Neural progenitor cell (in vitro differentiated cells): ENCODE measurements at regions not wholly inside any gene's neighbourhood (a gene's known extent, or its start where the extent isn't known, plus 50 kb on each side); places are given as distances from the start of the nearest gene placed in this dataset.
A peak's percentile ranks its signal among the peaks of the same experiment; 100 is the strongest.

Experiments used
- DNase-seq: peaks from one replicate; pipeline ENCODE4 v3.0.0-alpha.2; 2016; ENCODE audit warnings: low spot score
- H2AFZ ChIP-seq: fragments of 200-600 bp; sonication (generic); replicated peaks from 2 replicates; pipeline ENCODE4 v1.6.1; 2016; ENCODE audit warnings: antibody characterized with exemption
- H3F3A ChIP-seq: fragments of 200-600 bp; sonication (generic); 2 replicates; pipeline ENCODE4 v1.6.1; 2016; ENCODE audit warnings: antibody characterized with exemption, low read depth
- H3K27ac ChIP-seq: fragments of 200-600 bp; sonication (generic); 2 replicates; pipeline ENCODE4 v1.5.1; 2016; ENCODE audit warnings: mild to moderate bottlenecking
- H3K27me3 ChIP-seq: fragments of 200-600 bp; sonication (generic); 2 replicates; pipeline ENCODE4 v1.6.1; 2016; ENCODE audit warnings: mild to moderate bottlenecking, moderate library complexity
- H3K36me3 ChIP-seq: fragments of 200-600 bp; sonication (generic); 2 replicates; pipeline ENCODE4 v1.5.1; 2016
- H3K4me1 ChIP-seq: fragments of 200-600 bp; sonication (generic); 2 replicates; pipeline ENCODE4 v1.6.1; 2016; ENCODE audit warnings: mixed run types
- H3K4me2 ChIP-seq: fragments of 200-600 bp; sonication (generic); 2 replicates; pipeline ENCODE4 v1.6.1; 2016
- H3K4me3 ChIP-seq: fragments of 200-600 bp; sonication (generic); 2 replicates; pipeline ENCODE4 v1.5.1; 2016
- H3K79me2 ChIP-seq: fragments of 200-600 bp; sonication (generic); 2 replicates; pipeline ENCODE4 v1.6.1; 2016; ENCODE audit warnings: low read depth
- H3K9ac ChIP-seq: fragments of 200-600 bp; sonication (generic); 2 replicates; pipeline ENCODE4 v1.6.1; 2016
- H3K9me3 ChIP-seq: fragments of 200-600 bp; sonication (generic); 2 replicates; pipeline ENCODE4 v1.5.1; 2016; ENCODE audit warnings: low read depth
- H4K20me1 ChIP-seq: fragments of 200-600 bp; sonication (generic); 2 replicates; pipeline ENCODE4 v1.6.1; 2016; ENCODE audit warnings: low read depth
- H3K27ac Mint-ChIP-seq: 3 replicates; pipeline ENCODE4 v1.8.0; 2021; ENCODE audit warnings: mixed read lengths
- H3K27me3 Mint-ChIP-seq: 2 replicates; pipeline ENCODE4 v1.8.0; 2022; ENCODE audit warnings: low read depth, mild to moderate bottlenecking, inconsistent platforms, moderate library complexity, mixed read lengths; ENCODE audit not compliant: insufficient read depth
- H3K36me3 Mint-ChIP-seq: 3 replicates; pipeline ENCODE4 v1.8.0; 2021; ENCODE audit warnings: mixed read lengths
- H3K4me1 Mint-ChIP-seq: 3 replicates; pipeline ENCODE4 v1.8.0; 2021; ENCODE audit warnings: mixed read lengths
- H3K4me3 Mint-ChIP-seq: 3 replicates; pipeline ENCODE4 v1.8.0; 2021; ENCODE audit warnings: mild to moderate bottlenecking, moderate library complexity, mixed read lengths
- H3K9me3 Mint-ChIP-seq: 3 replicates; pipeline ENCODE4 v1.8.0; 2020; ENCODE audit warnings: mixed read lengths
- CTCF ChIP-seq: fragments of 200-600 bp; sonication (generic); IDR thresholded peaks from 2 replicates; pipeline ENCODE4 v1.5.1; 2017; ENCODE audit warnings: antibody characterized with exemption, mild to moderate bottlenecking
- EZH2 ChIP-seq: fragments of 200-600 bp; sonication (generic); IDR thresholded peaks from 2 replicates; pipeline ENCODE4 v1.6.1; 2017; ENCODE audit warnings: antibody characterized with exemption, mild to moderate bottlenecking, moderate library complexity
- EZH2phosphoT487 ChIP-seq: fragments of 200-600 bp; sonication (generic); IDR thresholded peaks from 2 replicates; pipeline ENCODE4 v1.6.1; 2017; ENCODE audit warnings: antibody characterized with exemption

DNA sequence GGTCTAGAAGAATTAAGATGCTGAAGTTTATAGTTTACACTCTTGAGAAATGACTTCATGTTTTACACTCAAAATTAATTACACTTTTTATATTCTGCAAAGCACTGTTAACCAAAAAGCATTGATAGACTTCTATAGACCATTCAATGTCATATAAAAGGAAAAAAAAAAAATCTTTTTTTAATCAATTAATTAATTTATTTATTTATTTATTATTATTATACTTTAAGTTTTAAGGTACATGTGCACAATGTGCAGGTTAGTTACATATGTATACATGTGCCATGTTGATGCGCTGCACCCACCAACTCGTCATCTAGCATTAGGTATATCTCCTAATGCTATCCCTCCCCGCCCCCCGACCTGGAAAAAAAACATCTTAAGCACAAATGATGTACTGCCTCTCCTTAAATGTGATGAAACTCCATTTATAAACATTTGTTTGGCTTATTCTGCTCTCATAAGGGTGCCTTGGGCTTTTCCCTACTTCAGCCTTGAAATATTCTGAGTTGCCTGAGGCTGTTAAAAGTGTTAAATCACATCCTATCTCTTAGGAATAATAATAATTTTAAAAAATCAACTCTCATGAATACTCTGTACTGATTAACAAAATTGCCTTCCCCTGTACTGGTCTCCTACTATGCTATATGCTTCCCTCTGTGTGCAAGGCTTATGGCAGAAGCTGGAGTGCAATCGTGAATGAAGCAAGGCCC lies 466.9 kb downstream of the SOX2 start:
- Histone ChIP-seq H3K9me3 (no peaks in the 10 kb centered on the region), H4K20me1 (no peaks in the 10 kb centered on the region), H2AFZ (no peak overlapping the region), H3K4me3 (no peak overlapping the region), H3K36me3 (no peaks in the 10 kb centered on the region), H3F3A (peaks cover 22% of the 10 kb centered on the region), H3K9ac (no peak overlapping the region), H3K79me2 (no peaks in the 10 kb centered on the region), H3K4me1 (peaks cover 34% of the 10 kb centered on the region), H3K27me3 (no peaks in the 10 kb centered on the region), H3K27ac (no peak overlapping the region), H3K4me2 (peak overlapping the region; percentile 3)
- Mint-ChIP-seq H3K4me3 (no peak overlapping the region), H3K27me3 (no peaks in the 10 kb centered on the region), H3K4me1 (peaks cover 38% of the 10 kb centered on the region), H3K36me3 (no peaks in the 10 kb centered on the region), H3K9me3 (no peaks in the 10 kb centered on the region), H3K27ac (no peak overlapping the region)
- no peak for TF ChIP-seq EZH2phosphoT487
- TF ChIP-seq CTCF = no peak
- TF ChIP-seq EZH2 = no peak
- DNase-seq = no peak

DNA sequence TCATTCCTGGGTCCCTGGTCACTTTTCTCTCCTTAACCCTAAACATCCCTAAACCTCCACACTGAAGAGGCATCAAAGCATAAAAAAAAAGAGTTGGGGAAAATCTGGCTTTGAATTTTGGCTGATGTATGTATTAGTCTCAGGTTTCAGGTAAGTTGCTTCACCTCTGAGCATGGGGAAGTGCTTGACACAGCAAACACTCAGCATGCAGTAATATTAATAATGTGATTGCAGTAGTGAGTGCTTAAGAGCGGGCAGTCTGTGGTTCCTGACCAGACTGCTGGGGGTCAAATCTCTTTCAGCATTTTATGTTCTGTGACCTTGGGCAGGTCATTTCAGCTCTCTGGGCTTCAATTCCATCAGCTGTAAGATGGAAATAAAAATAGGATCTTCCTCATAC lies 467.9 kb downstream of the SOX2 start:
- TF ChIP-seq CTCF (no peak), EZH2phosphoT487 (no peak), EZH2 (no peak)
- Histone ChIP-seq H3K9me3 (no peaks in the 10 kb centered on the region), H2AFZ (no peak overlapping the region), H3F3A (peaks cover 22% of the 10 kb centered on the region), H4K20me1 (no peaks in the 10 kb centered on the region), H3K79me2 (no peaks in the 10 kb centered on the region), H3K9ac (no peak overlapping the region), H3K4me3 (no peak overlapping the region), H3K4me2 (peak overlapping the region; percentile 3), H3K4me1 (peaks cover 44% of the 10 kb centered on the region), H3K36me3 (no peaks in the 10 kb centered on the region), H3K27ac (no peak overlapping the region), H3K27me3 (no peaks in the 10 kb centered on the region)
- no peaks in the 10 kb centered on the region for H3K27me3 Mint-ChIP-seq
- no peak overlapping the region for H3K4me3 Mint-ChIP-seq
- no peak for DNase-seq
- no peaks in the 10 kb centered on the region for H3K9me3 Mint-ChIP-seq
- no peak overlapping the region for H3K27ac Mint-ChIP-seq
- no peaks in the 10 kb centered on the region for H3K36me3 Mint-ChIP-seq
- H3K4me1 Mint-ChIP-seq = peaks cover 46% of the 10 kb centered on the region

DNA sequence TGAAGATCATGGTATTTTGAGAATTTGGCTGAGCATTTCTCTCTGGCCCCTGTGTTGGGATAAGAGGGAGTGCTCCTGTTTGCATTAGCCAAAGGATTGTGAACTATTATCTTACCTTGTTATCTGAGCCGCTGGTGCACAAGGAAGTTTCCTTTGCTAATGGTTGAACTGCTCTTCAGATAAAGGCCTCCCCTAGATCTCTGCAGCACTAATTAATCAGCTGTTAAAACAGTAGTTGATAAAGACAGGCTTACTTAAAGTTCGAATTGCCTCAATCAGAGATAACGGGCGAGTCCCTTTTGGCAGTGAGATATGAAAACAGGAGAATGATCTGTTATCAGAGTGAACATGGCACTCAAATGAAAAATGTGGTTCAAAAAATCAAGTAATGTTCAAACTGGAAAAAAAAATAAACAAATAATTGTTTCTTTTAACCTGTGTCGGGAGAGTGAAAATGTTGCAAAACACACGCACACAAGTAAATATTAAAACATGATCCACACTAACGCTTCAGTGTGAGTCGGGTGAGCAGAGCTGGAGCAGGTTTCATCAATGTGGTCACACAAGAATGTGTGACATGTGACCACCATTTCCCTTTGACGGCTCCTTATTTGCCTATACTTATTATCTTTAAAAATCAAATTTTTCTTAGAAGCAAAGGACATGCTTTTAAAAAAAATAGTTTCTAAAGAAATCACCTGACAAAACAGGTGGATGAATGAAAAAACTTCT lies 469.1 kb downstream of the SOX2 start:
- Histone ChIP-seq H3K4me3 (no peak overlapping the region), H3K36me3 (no peaks in the 10 kb centered on the region), H3K79me2 (no peaks in the 10 kb centered on the region), H3F3A (peaks cover 22% of the 10 kb centered on the region), H3K4me1 (peaks cover 51% of the 10 kb centered on the region), H2AFZ (no peak overlapping the region), H4K20me1 (no peaks in the 10 kb centered on the region), H3K27ac (peak overlapping the region; percentile 40), H3K9me3 (no peaks in the 10 kb centered on the region), H3K4me2 (peak overlapping the region; percentile 45), H3K9ac (no peak overlapping the region), H3K27me3 (no peaks in the 10 kb centered on the region)
- H3K4me3 Mint-ChIP-seq = no peak overlapping the region
- H3K27me3 Mint-ChIP-seq = no peaks in the 10 kb centered on the region
- H3K27ac Mint-ChIP-seq = no peak overlapping the region
- H3K9me3 Mint-ChIP-seq = no peaks in the 10 kb centered on the region
- TF ChIP-seq CTCF (no peak), EZH2phosphoT487 (no peak), EZH2 (no peak)
- peak; percentile 33 for DNase-seq
- H3K36me3 Mint-ChIP-seq = no peaks in the 10 kb centered on the region
- peaks cover 54% of the 10 kb centered on the region for H3K4me1 Mint-ChIP-seq
